Kidney epithelial cell (primary cell): ENCODE measurements at regions not wholly inside any gene's neighbourhood (a gene's known extent, or its start where the extent isn't known, plus 50 kb on each side); places are given as distances from the start of the nearest gene placed in this dataset.

Experiments used
- DNase-seq: peaks from one replicate; pipeline ENCODE4 v3.0.0-alpha.2; 2010; ENCODE audit warnings: low read depth
- H3K27me3 ChIP-seq: 2 replicates; pipeline ENCODE4 v1.6.0; 2011; ENCODE audit warnings: low read length; ENCODE audit not compliant: control insufficient read depth, insufficient read depth
- H3K36me3 ChIP-seq: 2 replicates; pipeline ENCODE4 v1.5.1; 2011; ENCODE audit warnings: low read length; ENCODE audit not compliant: control insufficient read depth, insufficient read depth
- H3K4me3 ChIP-seq: 2 replicates; pipeline ENCODE4 v1.5.1; 2011; ENCODE audit warnings: low read depth, mild to moderate bottlenecking, control low read depth, low read length
- TF ChIP-seq, protein P1 (sequence below): IDR thresholded peaks from 2 replicates; pipeline ENCODE4 v1.5.1; 2011; ENCODE audit warnings: mild to moderate bottlenecking, moderate library complexity, low read length, control low read depth, inconsistent platforms; ENCODE audit not compliant: insufficient read depth, poor library complexity, severe bottlenecking

DNA sequence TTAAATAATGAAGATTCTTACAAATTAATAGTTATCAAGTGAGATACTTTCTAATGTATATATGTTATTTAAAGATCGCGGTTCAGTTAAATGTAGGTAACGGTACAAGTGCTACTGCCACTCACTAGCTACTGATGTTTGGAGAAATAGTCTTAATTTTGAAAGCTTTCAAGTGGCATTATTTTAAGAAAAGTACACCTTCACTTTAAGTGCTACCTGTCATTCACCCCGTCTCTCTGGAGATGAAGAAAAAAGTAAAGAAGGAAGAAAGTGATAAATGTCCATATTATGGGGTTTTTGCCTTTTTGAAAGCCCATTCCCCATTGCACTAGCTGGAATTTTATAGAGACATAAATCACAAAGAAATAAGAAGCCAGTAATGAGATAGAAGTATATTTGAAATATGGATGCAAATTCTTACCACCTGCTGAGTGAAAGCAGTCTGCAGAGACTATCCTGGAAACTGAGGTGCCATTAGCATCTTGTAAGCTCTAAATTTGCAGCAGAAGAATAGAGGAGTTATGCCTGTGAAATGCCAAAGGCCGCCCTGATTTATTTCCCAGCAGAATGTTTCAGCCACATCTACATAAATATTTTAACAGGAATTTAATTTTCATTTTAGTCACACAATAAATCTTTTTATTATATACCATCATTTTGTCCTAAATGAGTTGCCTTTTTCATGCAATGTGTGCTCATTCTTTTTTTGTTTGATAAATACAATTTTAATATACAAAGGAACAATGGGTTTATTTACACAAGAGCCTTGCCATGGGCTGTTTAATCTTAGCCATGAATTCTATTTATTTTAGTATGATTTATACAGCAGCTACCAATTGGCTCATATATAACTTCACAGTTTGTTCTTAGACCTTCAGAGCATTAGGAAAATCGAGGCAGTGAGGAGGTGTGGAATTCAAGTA, 489.9 kb upstream of the RAG2 start:
- TF ChIP-seq, protein P1, sequence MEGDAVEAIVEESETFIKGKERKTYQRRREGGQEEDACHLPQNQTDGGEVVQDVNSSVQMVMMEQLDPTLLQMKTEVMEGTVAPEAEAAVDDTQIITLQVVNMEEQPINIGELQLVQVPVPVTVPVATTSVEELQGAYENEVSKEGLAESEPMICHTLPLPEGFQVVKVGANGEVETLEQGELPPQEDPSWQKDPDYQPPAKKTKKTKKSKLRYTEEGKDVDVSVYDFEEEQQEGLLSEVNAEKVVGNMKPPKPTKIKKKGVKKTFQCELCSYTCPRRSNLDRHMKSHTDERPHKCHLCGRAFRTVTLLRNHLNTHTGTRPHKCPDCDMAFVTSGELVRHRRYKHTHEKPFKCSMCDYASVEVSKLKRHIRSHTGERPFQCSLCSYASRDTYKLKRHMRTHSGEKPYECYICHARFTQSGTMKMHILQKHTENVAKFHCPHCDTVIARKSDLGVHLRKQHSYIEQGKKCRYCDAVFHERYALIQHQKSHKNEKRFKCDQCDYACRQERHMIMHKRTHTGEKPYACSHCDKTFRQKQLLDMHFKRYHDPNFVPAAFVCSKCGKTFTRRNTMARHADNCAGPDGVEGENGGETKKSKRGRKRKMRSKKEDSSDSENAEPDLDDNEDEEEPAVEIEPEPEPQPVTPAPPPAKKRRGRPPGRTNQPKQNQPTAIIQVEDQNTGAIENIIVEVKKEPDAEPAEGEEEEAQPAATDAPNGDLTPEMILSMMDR = no peak
- no peak overlapping the region for H3K4me3 ChIP-seq
- no peak for DNase-seq
- H3K36me3 ChIP-seq = no peaks in the 10 kb centered on the region
- H3K27me3 ChIP-seq = no peaks in the 10 kb centered on the region

DNA sequence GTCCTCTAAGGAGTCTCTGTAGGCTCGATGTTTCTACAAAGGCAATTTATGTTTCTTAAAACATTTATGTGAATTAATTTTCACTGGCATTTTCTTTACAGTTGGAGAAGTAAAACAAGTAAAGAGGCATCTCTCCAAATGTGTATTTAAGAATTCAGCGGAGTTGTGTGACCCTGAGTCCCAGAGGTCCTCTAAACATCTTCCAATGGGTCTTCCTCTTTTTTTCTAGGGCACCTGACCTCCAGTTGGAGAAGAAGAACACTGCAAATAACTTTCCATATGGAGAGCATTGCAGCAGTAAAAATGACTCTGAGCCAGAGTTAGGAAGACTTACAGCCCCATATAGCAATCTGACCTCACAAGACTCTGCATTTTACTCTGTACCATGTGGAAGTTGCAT, 480.5 kb upstream of the RAG2 start:
- no peaks in the 10 kb centered on the region for H3K27me3 ChIP-seq
- H3K36me3 ChIP-seq = no peaks in the 10 kb centered on the region
- TF ChIP-seq, protein P1 = no peak
- no peak overlapping the region for H3K4me3 ChIP-seq
- no peak for DNase-seq

DNA sequence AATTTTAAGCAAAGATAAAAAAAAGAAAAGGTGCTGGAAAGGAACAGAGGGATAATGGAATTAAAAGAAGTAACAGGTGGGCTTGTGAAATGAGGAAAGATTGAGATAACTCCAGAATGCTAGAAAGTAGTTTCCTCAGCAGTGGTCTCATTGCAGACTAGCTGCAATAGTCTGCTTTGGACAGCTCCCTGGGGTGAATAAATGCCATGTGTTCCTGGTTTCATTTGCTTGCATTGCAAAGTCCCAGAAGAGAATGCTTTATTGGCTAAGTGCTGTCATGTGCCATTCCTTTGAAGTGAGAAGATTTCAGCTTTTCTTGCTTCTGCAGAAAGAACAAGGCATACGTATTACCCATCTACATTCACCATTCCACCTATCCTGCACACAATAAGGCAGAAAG, 478.8 kb upstream of the RAG2 start:
- Histone ChIP-seq H3K4me3 (no peak overlapping the region), H3K27me3 (no peaks in the 10 kb centered on the region), H3K36me3 (no peaks in the 10 kb centered on the region)
- DNase-seq = no peak
- TF ChIP-seq, protein P1 = no peak

DNA sequence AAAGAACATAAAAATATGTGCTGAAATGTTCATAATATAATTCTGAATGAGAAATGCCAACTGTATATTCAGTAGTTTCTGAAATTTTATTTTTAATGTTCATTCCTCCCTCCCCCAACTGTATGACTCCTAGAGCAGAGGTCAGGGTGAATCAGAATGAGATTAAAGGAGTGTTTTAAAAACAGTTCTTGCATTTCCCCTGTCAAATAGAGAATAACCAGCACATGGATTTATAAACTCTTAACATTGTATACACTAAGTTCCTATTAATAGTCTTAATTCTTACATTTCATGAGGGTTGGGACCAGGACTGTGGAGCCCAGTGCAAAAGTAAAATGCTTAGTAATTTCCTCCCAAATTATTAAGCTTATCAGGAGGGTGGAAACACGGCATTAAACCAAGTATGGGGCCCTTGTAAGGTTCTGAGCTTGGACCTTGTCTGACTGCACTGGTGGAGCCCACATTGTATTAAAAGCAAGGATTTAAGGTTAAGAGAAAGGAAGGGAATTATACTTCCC, 474.6 kb upstream of the RAG2 start:
- Histone ChIP-seq H3K27me3 (no peaks in the 10 kb centered on the region), H3K4me3 (no peak overlapping the region), H3K36me3 (no peaks in the 10 kb centered on the region)
- no peak for DNase-seq
- TF ChIP-seq, protein P1 = no peak

DNA sequence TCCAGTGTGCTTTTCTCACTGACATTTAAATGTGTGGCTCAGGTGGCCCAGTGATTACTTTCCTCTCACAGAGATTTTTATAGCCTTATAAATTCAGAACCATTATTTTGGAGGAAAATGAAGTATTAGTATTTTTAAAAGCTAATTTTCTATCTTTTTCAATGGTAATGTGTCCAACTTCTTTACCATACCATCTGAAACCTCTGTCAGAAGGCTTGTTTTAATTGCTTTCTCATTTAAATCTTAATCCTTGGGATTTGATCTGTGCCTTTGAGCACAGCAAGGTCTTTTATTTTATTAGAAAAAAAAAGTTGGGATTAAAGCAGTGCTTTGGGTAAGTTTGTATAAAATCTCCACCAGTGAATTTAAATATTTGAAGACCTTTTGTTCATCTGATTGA, 452.3 kb upstream of the RAG2 start:
- Histone ChIP-seq H3K36me3 (no peaks in the 10 kb centered on the region), H3K27me3 (no peaks in the 10 kb centered on the region), H3K4me3 (no peak overlapping the region)
- DNase-seq = no peak
- TF ChIP-seq, protein P1 = no peak
